ENCODE measurements at regions not wholly inside any gene's neighbourhood (a gene's known extent, or its start where the extent isn't known, plus 50 kb on each side); places are given as distances from the start of the nearest gene placed in this dataset.

DNA sequence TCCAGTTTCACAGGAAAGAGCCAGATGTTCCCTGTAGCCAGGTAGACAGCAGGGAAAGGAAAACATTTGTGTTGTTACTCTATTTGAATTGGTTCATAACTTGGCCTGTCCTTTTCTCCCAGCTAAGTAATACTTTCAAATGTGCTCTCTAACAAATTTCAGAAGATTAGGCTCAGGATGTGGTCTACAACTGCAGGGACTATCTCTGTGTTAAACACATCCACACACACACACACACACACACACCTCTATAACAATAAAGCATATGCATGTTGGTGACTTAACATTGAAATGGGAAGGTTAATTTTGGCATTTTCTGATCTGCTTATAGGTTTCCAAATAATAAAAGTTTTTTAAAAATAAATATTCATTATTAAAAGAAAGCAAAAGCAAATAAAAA, 316.0 kb upstream of the ARGLU1 start:
- H3K9ac ChIP-seq (ENCODE audit: low read depth in 1 of 2, low read length in 2 of 2): no peak overlapping the region
- peaks cover 0 to 5% of the 10 kb centered on the region in 2 donors for H3K9me3 ChIP-seq (ENCODE audit: control insufficient read depth in 1 of 2, low read length in 2 of 2)
- H3K4me3 ChIP-seq (ENCODE audit: low read depth in 1 of 2, low read length in 2 of 2): no peak overlapping the region
- no peaks in the 10 kb centered on the region for H3K36me3 ChIP-seq (ENCODE audit: control insufficient read depth in 1 of 2, insufficient read depth in 2 of 2, low read length in 2 of 2)
- H3K27ac ChIP-seq (ENCODE audit: low read depth, low read length): no peak overlapping the region
- no peaks in the 10 kb centered on the region for H3K4me1 ChIP-seq (ENCODE audit: control insufficient read depth in 1 of 2, insufficient read depth in 2 of 2, low read length in 2 of 2)
- H3K27me3 ChIP-seq (ENCODE audit: control insufficient read depth in 1 of 2, insufficient read depth in 2 of 2, low read length in 2 of 2): no peaks in the 10 kb centered on the region

DNA sequence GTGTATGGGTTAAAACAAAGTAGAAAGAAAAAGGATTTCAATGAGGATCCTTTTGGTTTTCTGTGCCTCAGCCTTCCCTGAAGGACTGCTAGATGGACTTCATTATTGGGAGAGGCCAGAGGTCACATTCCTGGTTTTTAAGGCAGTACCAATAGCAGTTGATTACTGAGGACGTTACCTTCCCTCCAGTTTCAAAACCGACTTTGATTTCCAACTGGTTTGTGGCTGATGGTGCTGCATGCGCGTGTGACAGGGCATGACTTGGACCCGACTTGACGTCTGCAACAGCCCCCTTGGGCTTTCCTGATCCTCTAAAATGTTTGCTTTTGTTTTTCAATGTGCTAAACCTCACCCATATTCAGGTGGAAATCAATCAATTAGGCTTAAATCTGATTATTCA, 314.3 kb upstream of the ARGLU1 start:
- Histone ChIP-seq H3K27ac (ENCODE audit: low read depth, low read length) (no peak overlapping the region), H3K4me3 (ENCODE audit: low read depth in 1 of 2, low read length in 2 of 2) (no peak overlapping the region), H3K27me3 (ENCODE audit: control insufficient read depth in 1 of 2, insufficient read depth in 2 of 2, low read length in 2 of 2) (no peaks in the 10 kb centered on the region), H3K9ac (ENCODE audit: low read depth in 1 of 2, low read length in 2 of 2) (no peak overlapping the region), H3K4me1 (ENCODE audit: control insufficient read depth in 1 of 2, insufficient read depth in 2 of 2, low read length in 2 of 2) (no peaks in the 10 kb centered on the region), H3K36me3 (ENCODE audit: control insufficient read depth in 1 of 2, insufficient read depth in 2 of 2, low read length in 2 of 2) (no peaks in the 10 kb centered on the region), H3K9me3 (ENCODE audit: control insufficient read depth in 1 of 2, low read length in 2 of 2) (peaks cover 0 to 3% of the 10 kb centered on the region in 2 donors)

DNA sequence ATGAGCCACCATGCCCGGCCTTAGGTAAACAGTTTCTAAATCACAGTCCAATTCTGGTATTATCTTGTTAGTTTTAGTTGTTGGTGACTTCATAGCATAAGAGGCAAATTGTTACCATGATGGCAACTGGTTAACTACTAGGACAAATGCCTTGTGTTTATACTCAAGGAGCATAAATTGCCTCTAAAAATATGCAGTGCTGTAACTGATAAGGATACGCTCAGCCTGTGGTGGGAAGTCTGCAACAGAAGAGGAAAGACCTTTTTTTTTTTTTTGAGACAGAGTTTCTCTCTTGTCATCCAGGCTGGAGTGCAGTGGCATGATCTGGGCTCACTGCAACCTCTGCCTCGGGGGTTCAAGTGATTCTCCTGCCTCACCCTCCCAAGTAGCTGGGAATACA, 311.9 kb upstream of the ARGLU1 start:
- H3K36me3 ChIP-seq (ENCODE audit: control insufficient read depth in 1 of 2, insufficient read depth in 2 of 2, low read length in 2 of 2): no peaks in the 10 kb centered on the region
- H3K4me1 ChIP-seq (ENCODE audit: control insufficient read depth in 1 of 2, insufficient read depth in 2 of 2, low read length in 2 of 2): no peaks in the 10 kb centered on the region
- H3K9me3 ChIP-seq (ENCODE audit: control insufficient read depth in 1 of 2, low read length in 2 of 2): no peaks in the 10 kb centered on the region
- H3K27me3 ChIP-seq (ENCODE audit: control insufficient read depth in 1 of 2, insufficient read depth in 2 of 2, low read length in 2 of 2): no peaks in the 10 kb centered on the region
- H3K4me3 ChIP-seq (ENCODE audit: low read depth in 1 of 2, low read length in 2 of 2): no peak overlapping the region
- H3K9ac ChIP-seq (ENCODE audit: low read depth in 1 of 2, low read length in 2 of 2): no peak overlapping the region
- H3K27ac ChIP-seq (ENCODE audit: low read depth, low read length): no peak overlapping the region

DNA sequence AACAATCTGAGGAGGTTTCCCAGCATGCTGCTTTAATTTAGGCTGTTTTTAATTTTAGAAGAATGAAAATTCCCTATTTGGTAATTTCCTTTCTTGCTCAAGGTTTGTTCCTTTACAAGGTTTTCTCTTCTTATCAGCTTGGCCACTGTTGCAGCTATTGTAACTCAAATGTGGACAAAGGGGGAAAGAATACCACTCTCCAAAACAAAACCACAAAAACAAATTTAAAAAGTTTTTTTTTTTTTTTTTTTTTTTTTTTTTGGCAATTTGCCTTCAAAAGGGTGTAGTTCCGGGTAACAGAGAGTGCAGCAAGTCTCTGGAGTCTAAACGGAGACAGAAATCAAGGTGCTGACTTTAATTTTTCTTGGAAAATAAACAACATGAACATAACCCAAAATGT, 306.4 kb upstream of the ARGLU1 start:
- no peak overlapping the region for H3K4me3 ChIP-seq (ENCODE audit: low read depth in 1 of 2, low read length in 2 of 2)
- H3K9me3 ChIP-seq (ENCODE audit: control insufficient read depth in 1 of 2, low read length in 2 of 2): no peaks in the 10 kb centered on the region
- H3K4me1 ChIP-seq (ENCODE audit: control insufficient read depth in 1 of 2, insufficient read depth in 2 of 2, low read length in 2 of 2): no peaks in the 10 kb centered on the region
- H3K27me3 ChIP-seq (ENCODE audit: control insufficient read depth in 1 of 2, insufficient read depth in 2 of 2, low read length in 2 of 2): no peaks in the 10 kb centered on the region
- no peak overlapping the region for H3K9ac ChIP-seq (ENCODE audit: low read depth in 1 of 2, low read length in 2 of 2)
- H3K36me3 ChIP-seq (ENCODE audit: control insufficient read depth in 1 of 2, insufficient read depth in 2 of 2, low read length in 2 of 2): no peaks in the 10 kb centered on the region
- H3K27ac ChIP-seq (ENCODE audit: low read depth, low read length): no peak overlapping the region

DNA sequence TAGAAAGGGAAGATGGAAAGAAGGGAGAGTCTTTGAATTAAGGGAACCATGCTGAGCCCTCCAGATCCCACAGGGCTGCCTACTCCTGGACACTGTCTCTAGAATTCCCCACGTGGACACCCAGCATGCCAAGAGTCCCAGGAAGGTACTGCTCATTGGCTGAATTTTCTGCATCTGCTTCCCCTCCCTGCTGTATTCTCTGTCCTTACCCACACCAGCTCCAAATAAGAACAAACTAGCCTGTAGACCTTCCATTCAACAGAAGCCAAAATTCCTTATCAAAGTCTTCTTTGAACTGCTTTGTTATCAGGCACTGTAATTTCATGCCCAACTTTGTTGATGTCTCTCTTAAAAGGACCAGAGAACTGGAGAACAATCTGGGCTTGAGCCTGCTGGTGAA, 305.9 kb upstream of the ARGLU1 start:
- no peaks in the 10 kb centered on the region for H3K9me3 ChIP-seq (ENCODE audit: control insufficient read depth in 1 of 2, low read length in 2 of 2)
- H3K27ac ChIP-seq (ENCODE audit: low read depth, low read length): no peak overlapping the region
- no peaks in the 10 kb centered on the region for H3K36me3 ChIP-seq (ENCODE audit: control insufficient read depth in 1 of 2, insufficient read depth in 2 of 2, low read length in 2 of 2)
- H3K4me3 ChIP-seq (ENCODE audit: low read depth in 1 of 2, low read length in 2 of 2): no peak overlapping the region
- no peaks in the 10 kb centered on the region for H3K4me1 ChIP-seq (ENCODE audit: control insufficient read depth in 1 of 2, insufficient read depth in 2 of 2, low read length in 2 of 2)
- no peak overlapping the region for H3K9ac ChIP-seq (ENCODE audit: low read depth in 1 of 2, low read length in 2 of 2)
- no peaks in the 10 kb centered on the region for H3K27me3 ChIP-seq (ENCODE audit: control insufficient read depth in 1 of 2, insufficient read depth in 2 of 2, low read length in 2 of 2)

DNA sequence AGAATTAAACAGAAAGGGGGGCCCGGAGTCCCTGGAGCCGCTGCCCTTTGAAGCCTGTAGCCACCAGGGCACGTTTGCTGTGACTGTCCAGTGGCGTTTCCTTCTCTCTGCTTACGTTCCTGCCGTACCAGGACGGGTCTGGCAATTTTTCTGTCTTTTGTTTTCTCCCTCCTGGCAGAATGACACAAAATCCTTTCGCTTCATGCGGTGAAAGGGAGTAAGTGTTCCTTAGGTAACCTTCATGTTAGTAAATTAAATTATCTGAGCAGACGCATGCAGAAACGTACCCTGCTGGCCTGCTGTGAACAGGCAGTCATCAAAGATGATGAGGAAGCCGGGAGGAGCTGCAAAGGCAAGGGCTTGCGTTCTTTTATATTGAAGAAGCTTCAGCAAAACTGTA, 299.3 kb upstream of the ARGLU1 start:
- Histone ChIP-seq H3K27ac (ENCODE audit: low read depth, low read length) (no peak overlapping the region), H3K9me3 (ENCODE audit: control insufficient read depth in 1 of 2, low read length in 2 of 2) (no peaks in the 10 kb centered on the region), H3K9ac (ENCODE audit: low read depth in 1 of 2, low read length in 2 of 2) (no peak overlapping the region), H3K4me3 (ENCODE audit: low read depth in 1 of 2, low read length in 2 of 2) (peak overlapping the region in 1 of 2 donors; percentile 43), H3K27me3 (ENCODE audit: control insufficient read depth in 1 of 2, insufficient read depth in 2 of 2, low read length in 2 of 2) (no peaks in the 10 kb centered on the region), H3K4me1 (ENCODE audit: control insufficient read depth in 1 of 2, insufficient read depth in 2 of 2, low read length in 2 of 2) (no peaks in the 10 kb centered on the region), H3K36me3 (ENCODE audit: control insufficient read depth in 1 of 2, insufficient read depth in 2 of 2, low read length in 2 of 2) (no peaks in the 10 kb centered on the region)

DNA sequence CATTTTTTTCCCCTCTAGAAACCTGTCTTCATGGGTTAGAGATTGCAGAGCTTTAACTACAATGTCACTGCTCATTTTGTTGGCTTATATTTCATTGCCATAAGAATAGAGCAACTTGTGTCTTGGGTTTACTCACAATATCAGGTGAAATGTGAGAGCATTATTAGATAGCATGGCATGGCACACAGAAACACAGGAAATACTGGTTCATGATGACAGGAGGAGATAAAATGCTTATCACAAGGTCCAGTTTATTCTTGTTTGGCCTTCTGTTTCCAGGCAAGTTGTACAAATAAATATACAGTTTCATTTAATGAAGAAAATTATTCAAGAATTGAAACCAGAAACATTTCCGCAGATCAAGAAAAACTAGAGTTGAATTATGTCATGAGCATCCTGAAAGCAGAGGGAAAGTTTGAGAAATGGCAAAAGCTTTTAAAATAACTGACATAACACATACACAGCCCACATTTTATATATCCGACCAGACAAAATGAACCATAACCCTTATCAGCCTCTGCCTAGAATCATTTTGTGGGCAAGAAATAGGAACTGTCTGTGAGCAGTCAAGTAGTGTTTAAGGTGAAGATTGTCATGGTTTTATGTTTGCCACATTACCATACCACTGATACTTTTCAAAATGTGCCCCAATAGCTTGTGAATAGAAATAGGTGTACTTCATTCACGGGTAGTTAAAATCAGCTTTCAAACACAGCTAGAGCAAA, 297.9 kb upstream of the ARGLU1 start:
- H3K4me3 ChIP-seq (ENCODE audit: low read depth in 1 of 2, low read length in 2 of 2): no peak overlapping the region
- H3K36me3 ChIP-seq (ENCODE audit: control insufficient read depth in 1 of 2, insufficient read depth in 2 of 2, low read length in 2 of 2): no peaks in the 10 kb centered on the region
- no peak overlapping the region for H3K27ac ChIP-seq (ENCODE audit: low read depth, low read length)

DNA sequence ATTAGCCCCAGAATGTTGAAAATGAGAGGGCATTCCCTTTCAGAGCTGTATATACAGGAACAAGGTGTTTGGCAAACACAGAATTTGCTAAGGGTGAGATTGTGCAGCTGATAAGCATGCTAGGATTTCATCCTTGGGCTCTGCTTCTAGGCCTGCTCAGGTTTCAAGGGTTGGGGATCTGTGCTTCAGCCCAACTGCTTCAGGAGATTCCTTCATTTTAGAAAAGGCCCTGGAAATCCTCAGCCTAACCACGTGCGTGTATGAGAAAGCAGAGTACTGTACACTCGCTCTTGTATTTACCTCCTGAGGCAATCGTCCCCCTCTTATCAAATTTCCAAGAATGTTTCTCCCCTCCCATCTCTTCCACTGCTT, 291.6 kb upstream of the ARGLU1 start:
- Histone ChIP-seq H3K9ac (ENCODE audit: low read depth in 1 of 2, low read length in 2 of 2) (no peak overlapping the region), H3K36me3 (ENCODE audit: control insufficient read depth in 1 of 2, insufficient read depth in 2 of 2, low read length in 2 of 2) (no peaks in the 10 kb centered on the region), H3K27me3 (ENCODE audit: control insufficient read depth in 1 of 2, insufficient read depth in 2 of 2, low read length in 2 of 2) (no peaks in the 10 kb centered on the region), H3K27ac (ENCODE audit: low read depth, low read length) (no peak overlapping the region), H3K9me3 (ENCODE audit: control insufficient read depth in 1 of 2, low read length in 2 of 2) (no peaks in the 10 kb centered on the region), H3K4me1 (ENCODE audit: control insufficient read depth in 1 of 2, insufficient read depth in 2 of 2, low read length in 2 of 2) (no peaks in the 10 kb centered on the region), H3K4me3 (ENCODE audit: low read depth in 1 of 2, low read length in 2 of 2) (no peak overlapping the region)

More for the DNA sequence above, 297.9 kb upstream of the ARGLU1 start:
- H3K4me1 ChIP-seq (ENCODE audit: control insufficient read depth in 1 of 2, insufficient read depth in 2 of 2, low read length in 2 of 2): no peaks in the 10 kb centered on the region
- H3K9me3 ChIP-seq (ENCODE audit: control insufficient read depth in 1 of 2, low read length in 2 of 2): no peaks in the 10 kb centered on the region
- H3K27me3 ChIP-seq (ENCODE audit: control insufficient read depth in 1 of 2, insufficient read depth in 2 of 2, low read length in 2 of 2): no peaks in the 10 kb centered on the region
- H3K9ac ChIP-seq (ENCODE audit: low read depth in 1 of 2, low read length in 2 of 2): no peak overlapping the region

DNA sequence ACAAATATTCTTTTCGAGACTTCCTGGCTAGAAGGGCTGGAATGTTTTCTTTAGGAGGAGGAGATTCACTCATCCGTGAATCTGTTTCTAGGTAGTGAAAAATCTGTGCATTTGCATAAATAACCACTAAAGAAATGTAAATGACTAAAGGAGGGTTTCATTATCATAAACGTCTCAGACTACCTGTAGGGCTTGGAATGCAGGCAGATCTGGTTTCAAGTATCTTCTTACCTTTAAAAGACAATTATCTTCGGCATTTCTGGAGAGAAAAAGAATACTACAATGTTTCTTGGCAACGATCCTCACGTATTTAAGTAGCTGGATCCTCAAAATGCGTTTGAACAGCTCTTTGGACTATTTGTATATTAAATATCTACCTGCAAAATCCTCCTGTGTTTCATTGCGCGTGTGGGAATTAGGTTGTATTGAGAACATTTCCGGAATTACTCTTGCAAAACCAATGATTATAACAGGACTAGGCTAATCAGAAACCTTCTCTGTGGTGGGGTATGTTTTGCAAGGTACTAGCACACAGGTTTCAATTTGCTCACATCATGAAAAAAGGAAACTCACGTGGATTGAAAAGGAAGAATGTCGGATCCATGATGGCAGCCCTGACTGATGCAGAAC, 291.1 kb upstream of the ARGLU1 start:
- H3K4me3 ChIP-seq (ENCODE audit: low read depth in 1 of 2, low read length in 2 of 2): no peak overlapping the region

DNA sequence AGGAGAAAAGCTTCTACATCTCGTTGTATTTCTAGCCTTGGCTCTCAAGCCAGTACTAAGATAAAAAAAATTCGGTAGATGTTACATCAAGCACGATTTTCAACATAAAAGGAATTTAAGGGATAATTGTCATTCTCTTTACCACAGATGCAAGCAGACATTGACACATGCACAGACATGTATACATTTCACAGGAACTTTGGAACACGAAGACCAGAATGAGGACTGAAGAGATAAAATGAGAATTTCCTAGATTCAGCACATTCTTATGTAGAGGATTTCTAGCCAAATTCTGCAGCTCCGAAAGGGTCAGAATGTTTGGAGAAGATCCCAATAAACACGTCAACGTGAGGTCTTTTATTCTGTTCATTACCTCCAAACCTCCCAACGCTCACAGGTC, 284.5 kb upstream of the ARGLU1 start:
- Histone ChIP-seq H3K27ac (ENCODE audit: low read depth, low read length) (no peak overlapping the region), H3K9me3 (ENCODE audit: control insufficient read depth in 1 of 2, low read length in 2 of 2) (no peaks in the 10 kb centered on the region), H3K4me3 (ENCODE audit: low read depth in 1 of 2, low read length in 2 of 2) (no peak overlapping the region), H3K36me3 (ENCODE audit: control insufficient read depth in 1 of 2, insufficient read depth in 2 of 2, low read length in 2 of 2) (no peaks in the 10 kb centered on the region), H3K9ac (ENCODE audit: low read depth in 1 of 2, low read length in 2 of 2) (no peak overlapping the region), H3K4me1 (ENCODE audit: control insufficient read depth in 1 of 2, insufficient read depth in 2 of 2, low read length in 2 of 2) (no peaks in the 10 kb centered on the region), H3K27me3 (ENCODE audit: control insufficient read depth in 1 of 2, insufficient read depth in 2 of 2, low read length in 2 of 2) (no peaks in the 10 kb centered on the region)

More for the DNA sequence above, 291.1 kb upstream of the ARGLU1 start:
- Histone ChIP-seq H3K9me3 (ENCODE audit: control insufficient read depth in 1 of 2, low read length in 2 of 2) (no peaks in the 10 kb centered on the region), H3K9ac (ENCODE audit: low read depth in 1 of 2, low read length in 2 of 2) (no peak overlapping the region), H3K4me1 (ENCODE audit: control insufficient read depth in 1 of 2, insufficient read depth in 2 of 2, low read length in 2 of 2) (no peaks in the 10 kb centered on the region), H3K36me3 (ENCODE audit: control insufficient read depth in 1 of 2, insufficient read depth in 2 of 2, low read length in 2 of 2) (no peaks in the 10 kb centered on the region), H3K27me3 (ENCODE audit: control insufficient read depth in 1 of 2, insufficient read depth in 2 of 2, low read length in 2 of 2) (no peaks in the 10 kb centered on the region), H3K27ac (ENCODE audit: low read depth, low read length) (no peak overlapping the region)

All from duodenal mucosa (tissue), 2 donors.